Non-pigmented ciliary epithelial cell (primary cell): ENCODE measurements at regions not wholly inside any gene's neighbourhood (a gene's known extent, or its start where the extent isn't known, plus 50 kb on each side); places are given as distances from the start of the nearest gene placed in this dataset.

Source experiments
- DNase-seq: peaks from one replicate; pipeline ENCODE4 v3.0.0-alpha.2; 2010; ENCODE audit warnings: low read depth

- no peak for DNase-seq
Observed at GRCh38 chr5:176176231-176176630, 62.0 kb upstream of the SIMC1 start.

DNA sequence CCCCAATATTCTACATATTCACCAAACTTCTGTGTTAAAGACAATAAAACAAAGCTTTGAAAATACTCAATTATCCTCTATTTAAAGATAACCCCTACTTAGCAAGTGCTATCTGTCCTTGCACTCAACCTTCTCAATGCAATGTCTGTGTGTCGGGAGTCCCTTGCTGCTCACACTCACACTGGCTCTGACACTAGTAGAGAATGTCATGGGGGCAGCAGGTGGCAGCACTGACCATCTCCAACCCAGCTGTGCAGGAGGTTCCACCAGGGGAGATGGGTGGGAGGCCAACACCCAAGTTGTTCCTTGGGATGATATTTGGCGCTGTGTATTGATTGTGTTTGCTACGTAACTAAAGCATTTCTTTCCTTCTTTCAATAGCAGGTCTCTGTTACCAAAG, 59.4 kb upstream of the SIMC1 start:
- no peak for DNase-seq

DNA sequence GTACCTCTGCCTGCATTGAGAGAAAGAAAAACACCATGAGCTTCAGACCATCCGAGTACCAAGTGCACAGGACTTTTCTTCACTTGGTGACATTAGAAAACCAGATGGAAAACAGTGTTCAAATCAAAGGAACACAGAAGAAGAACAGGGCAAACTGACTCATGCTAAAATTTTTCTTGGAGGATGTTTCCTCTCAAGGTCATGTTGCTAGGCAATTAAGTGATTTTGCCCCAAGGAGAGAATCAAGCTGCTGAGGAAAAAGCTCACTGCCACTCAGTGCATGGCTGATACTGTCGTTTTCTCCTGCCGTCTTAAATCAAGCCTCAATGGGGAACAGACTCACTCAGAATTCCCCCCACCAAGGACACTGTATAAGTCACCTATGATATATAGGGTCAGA, 57.9 kb upstream of the SIMC1 start:
- DNase-seq: no peak

- no peak for DNase-seq
Observed at GRCh38 chr5:176180781-176181180, 57.4 kb upstream of the SIMC1 start.

DNA sequence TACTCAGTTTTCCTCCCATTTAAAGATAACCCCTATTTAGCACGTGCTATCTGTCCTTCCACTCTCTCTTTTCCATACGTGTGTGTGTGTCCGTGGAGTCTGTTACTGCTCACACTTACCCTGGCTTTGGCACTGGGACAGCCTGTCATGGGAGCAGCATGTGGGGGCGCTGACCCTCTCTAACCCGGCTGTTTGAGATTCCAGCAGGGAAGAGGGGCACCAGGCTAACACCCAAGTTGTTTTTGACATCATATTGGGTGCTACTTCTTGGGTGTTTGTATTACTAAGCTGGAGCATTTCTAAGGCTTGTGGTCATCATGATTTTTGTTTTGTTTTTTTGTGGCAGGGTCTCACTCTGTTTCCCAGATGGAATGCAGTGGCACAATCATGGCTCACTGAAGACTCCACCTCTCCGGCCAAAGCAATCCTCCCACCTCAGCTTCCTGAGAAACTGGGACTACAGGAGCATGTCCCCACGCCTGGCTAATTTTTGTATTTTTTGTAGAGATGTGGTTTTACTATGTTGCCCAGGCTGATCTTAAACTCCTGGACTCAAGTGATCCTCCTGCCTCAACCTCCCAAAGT, 56.9 kb upstream of the SIMC1 start:
- DNase-seq: no peak

DNA sequence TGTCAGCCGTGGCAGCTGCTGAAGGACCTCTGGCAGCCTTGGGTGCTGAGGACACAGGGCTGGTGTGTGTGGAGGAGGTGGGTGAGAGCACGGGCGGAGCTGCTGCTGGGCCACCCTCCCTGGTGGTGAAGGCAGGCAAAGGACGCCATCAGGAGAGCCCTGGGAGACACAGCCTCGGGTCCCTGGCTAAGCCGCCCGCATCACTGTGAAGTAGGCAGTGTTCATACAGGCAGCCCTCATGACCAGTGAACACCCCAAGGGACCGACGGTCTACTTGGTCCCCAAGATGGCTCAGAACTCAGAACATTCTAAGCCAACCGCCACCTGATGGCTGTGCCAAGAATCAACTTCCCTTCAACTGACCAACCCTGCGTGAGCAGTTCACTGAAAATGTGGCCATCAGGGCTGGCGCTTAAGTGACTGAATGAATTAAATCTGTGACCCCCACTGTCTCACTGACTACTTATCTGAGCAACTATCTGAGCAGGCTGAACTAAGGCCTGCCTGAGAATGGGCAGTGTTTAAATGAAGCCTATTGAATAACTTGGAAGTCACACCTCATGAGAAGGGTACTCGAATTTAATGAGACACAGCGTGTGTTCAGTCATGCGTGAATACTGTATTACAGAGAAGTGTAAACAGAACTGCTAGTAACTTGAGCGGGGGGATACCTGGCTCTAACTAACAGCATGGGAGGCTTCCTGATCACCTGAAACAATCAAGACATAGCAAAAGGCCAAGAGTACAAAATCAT, 54.7 kb upstream of the SIMC1 start:
- DNase-seq: no peak

DNA sequence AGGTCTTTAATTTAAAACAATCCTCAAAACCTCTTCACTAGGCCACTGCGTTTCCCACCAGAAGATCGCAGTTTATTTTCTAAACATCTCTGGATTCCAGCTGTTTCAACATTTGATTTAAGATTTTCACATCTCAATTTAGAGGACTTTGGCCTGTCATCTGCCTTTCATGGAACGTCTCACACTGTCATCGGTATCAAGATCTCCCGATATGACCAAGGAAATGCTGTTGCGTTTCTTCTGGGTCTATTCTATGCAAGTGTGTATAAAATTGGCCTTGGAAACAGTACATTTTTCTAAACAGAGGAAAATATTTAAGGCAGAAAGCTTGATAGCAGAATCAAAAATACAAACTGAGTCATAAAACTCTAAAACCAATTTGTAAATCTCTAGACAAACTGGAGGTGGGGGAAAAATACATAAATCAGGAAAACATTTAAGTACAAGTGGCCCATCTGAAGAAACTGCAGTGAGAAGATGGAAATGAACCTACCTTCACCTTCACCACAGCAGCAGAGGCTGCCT, 53.6 kb upstream of the SIMC1 start:
- no peak for DNase-seq

- DNase-seq: no peak
Observed at GRCh38 chr5:176185133-176185733, 53.0 kb upstream of the SIMC1 start.

DNA sequence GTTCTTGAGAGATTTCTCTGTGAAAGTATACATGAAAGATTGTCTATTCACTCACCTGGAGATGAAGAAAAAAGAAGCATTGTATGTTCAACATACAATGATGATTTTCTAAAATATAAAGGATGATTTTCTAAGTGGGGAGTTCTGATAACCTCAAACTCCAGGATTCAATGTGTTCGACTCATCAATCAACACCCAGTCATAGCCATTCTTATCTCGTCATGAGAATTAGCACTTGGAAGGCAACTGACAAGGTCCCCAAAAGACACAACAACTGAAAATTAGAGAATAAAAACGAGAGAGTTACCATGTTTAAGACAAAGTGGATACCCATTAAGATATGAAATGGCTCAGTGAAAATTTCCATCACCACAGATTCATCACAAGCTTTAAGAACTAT, 52.1 kb upstream of the SIMC1 start:
- no peak for DNase-seq

DNA sequence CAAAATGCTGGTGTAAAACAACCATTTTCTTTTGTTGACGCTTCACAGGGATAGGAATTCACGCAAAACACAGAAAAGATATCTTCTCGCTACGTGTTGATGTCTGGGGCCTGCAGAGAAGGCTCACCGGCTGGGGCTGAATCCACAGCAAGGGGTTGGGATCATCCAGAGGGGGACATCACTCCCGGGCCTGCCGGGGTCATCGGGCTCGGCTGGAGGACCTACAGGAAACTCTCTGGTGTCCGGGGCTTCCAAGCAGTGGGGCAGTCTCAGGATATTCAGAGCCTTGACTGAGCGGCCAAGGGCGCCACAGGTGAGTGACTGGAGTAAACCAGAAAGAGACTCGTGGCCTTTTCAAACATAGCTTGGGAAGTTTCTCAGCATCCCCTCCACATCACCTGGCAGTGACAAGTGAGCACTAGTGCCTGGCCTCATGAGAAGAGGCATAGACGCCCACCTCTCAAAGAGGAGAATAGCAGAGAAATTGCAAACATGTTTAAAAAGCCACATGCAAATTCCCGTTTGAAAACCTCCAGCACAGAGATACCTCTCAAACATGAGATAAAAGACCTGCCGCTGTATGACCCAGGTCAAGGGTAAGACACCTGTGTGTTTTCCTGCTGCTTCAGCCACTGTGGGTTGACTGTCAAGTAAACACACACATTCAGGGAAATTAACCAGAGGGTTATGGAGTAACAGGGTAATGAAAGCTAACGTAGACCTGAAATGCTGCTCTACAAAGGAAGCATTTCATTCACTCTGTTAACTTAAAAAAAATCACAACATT, 50.8 kb upstream of the SIMC1 start:
- DNase-seq: no peak

DNA sequence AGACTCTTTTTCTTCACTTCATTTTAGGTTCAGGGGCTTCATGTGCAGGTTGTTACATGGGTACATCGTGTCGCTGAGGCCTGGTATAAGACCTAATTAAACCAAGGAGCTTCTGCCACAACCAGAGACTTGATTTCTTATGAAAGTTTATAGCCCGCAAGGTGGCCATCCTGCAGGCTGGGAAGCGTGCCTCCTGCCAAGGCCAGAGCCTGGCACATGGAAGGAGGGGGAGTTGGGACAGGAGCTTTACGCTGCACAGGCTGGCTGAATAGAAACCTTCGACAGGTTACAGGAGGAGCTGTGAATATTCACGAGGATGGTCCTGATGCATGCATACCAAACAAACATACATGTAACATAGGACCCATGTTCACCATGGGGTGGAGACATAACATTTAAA, 50.1 kb upstream of the SIMC1 start:
- DNase-seq: no peak
